ENCODE measurements at regions not wholly inside any gene's neighbourhood (a gene's known extent, or its start where the extent isn't known, plus 50 kb on each side); places are given as distances from the start of the nearest gene placed in this dataset.
"Not testable (repeated sequence)": the region's sequence is repeated elsewhere in the genome, so short reads cannot be mapped to it uniquely, and the experiment has no call there.

DNA sequence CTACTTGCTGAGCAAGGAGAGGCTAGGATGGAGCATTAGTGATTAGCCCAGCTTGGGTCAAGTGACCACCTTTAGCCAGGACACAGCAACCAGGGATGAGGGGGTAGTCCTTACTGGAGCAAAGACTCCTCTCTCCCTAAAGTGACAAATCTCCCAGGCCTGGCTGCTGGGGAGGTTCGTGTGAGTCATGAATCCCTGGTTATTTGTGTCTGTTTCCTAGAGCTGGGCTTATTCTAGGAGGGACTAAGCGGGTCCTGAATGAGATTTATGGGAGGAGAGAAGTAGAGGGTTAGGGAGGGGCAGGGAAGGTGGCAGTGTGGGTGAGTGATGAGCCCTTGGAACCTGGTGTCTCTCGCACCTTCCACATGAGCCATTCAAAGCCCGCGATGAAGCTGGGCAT is 487.3 kb downstream of the TSHZ3 start:
- no peak for DNase-seq

DNA sequence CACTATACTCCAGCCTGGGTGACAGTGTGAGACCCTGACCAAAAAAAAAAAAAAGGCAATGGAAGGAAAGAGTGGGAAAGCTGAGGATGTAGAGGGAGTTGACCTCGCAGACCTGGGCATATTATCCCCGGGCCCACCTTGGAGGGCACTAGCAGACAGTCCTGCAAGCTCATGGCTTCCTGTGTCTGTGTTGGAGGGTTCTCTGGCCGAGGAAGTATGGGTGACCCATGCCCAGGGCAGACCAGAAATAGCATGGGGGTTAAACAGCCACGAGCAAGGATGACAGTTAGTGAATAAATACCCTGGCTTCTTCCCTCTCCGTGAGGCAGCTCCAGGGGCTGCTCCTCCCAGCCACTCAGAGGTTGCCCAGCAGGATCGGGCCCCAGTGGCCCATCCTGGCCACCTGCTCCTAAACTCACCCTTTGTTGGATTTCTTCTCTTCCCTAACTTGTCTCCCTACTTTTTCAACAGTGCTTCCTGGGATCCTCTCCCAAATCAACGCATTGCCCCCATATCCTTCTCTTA is 485.8 kb downstream of the ZNF536 start:
- DNase-seq: no peak

DNA sequence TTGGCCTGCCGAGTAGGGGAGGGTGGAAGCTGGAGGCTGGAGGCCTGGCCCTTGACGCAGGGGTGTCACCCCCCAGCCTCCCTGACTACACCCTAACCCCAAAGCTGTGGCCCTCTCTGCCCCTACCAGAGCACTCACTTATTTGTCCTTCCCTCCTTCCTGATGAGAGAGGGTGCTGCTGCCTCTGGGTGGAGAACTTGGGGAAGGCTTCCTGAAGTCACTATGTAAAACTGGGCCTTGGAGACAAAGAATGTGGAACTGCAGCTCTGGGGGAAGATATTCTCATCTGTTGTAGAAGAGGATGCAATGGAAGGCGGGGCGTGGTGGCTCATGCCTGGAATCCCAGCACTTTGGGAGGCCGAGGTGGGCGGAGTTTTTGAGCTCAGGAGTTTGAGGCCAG is 485.2 kb downstream of the ZNF536 start:
- no peak for DNase-seq

DNA sequence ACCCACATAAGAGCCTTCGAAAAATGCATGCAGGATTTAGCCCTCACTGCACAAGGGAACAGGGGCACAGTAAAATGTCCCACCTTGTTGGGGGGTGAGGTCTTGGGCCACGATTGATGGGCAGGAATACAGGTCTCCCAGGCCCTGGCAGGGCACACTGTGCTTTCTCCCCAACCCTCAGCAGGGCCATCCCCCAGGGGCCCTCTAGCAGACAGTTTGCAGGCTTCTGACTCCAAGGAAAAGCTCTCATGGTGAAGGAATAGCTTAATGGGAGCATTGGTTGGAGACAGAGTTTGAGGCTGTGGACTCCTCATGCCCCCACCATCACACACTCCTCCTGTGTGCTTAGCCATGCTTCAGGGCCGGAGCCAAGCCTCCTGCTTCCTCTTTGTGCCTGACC is 484.6 kb downstream of the ZNF536 start:
- no peak for DNase-seq

DNA sequence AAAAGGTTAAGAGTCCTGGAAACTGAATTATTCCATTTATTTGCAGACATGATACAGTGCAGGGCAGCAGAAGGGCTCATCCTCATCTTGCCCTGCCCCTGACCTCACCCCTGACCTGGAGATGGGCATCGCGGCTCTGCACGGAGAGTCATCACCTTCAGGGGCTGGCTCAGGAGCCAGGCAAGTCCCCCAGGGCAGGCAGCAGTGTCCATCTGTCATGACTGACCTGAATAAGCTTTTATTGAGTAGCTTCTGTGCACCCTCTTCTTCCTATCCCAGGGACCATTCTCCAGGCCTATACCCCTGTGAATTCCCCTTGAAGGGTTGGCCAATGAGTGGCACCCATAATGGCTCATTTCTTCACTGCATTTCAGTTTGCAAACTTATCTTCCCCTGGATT is 484.2 kb downstream of the ZNF536 start:
- DNase-seq: no peak

DNA sequence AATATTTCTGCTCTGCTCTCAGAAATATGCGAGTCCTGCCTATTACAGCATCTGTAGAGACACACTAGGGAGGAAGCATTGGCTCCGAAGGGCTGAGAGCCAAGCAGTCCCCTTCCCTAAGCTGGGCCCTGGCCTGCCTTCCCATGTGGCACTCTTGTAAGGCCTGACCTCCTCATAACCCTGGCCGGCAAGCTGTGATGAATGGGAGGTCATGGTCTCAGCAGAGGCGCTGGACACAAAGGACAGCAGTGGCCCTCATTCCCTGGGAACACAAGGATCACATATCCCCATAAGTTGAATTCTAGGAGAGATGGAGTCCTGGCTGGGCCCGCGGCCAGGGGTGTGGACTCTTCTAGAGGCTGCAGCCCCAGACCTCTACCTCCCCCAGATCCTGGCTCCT is 483.3 kb downstream of the ZNF536 start:
- DNase-seq: no peak

DNA sequence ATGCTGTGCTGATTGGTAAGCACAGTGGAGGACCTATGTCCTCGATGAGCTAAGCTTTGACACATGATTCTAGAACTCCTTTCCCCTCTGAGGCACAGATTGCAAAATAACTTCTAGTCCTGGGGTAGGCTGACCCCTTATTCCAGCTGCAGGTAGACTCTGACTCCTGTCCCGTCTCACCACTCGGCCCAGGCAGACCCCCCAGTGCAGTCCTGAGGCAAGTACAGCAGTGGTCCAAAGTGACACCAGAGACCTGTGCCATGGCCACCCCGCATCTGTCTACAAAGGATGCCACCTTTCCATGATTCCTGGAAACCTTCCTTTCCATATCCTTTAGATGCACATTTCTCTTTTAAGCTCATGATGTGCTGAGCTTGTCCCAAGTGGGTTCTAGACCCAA is 482.5 kb downstream of the ZNF536 start:
- DNase-seq: no peak

DNA sequence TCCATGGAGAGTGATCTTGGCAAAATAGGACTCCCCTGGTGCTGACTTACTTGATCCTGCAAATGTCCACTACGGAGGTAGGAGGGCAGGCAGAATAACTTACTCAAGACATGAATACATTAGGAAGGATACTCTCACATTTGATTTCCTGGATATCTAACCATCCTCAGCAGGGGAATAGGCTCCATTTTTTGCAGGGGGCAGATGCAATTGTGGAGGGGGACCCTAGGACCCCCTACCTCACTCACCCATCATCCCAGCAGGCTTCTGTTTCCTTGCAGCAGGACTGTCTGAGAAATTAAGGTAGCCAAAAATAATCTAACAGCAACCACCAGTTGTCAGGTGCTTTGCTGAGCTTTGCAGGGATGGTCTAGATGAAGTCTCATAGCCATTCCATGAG is 482.0 kb downstream of the ZNF536 start:
- DNase-seq: no peak

DNA sequence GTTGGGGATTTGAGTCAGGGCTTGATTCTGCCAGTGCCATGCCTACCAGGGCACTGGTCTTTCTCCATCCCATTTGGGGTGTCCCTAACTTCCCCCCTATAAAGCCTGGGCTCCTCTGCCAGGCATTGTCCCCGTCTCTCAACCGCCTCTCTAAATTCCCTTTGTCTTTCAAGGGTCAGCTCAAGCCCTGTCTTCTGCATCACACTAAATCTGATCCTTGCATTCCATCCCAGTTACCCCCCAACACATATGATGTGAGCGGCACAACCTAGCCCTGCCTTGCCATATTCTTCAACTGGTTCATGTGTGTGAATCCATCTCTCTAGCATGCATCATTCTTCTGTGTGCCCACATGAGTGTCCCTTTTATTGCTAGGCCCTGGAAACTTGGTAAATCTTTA is 480.9 kb downstream of the ZNF536 start:
- no peak for DNase-seq

DNA sequence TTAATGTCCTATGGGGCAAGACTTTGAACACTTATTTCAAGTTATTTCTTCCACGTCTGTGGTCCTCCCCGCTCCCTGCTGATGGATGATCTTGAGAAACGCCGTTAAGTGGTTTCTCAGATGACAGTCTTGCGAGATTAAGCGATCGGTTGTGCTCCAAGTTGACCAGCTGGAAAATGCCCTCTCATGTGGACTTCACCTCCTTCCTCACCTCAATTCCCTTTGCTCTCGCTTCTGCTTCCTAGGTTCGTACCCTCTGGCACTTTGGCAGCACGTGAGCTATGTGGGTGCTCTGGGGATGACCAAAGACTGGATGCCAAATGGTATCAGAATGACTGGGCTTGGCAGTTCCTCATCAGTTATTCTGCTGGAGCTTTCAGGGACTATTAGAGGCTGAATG is 480.0 kb downstream of the ZNF536 start:
- no peak for DNase-seq

DNA sequence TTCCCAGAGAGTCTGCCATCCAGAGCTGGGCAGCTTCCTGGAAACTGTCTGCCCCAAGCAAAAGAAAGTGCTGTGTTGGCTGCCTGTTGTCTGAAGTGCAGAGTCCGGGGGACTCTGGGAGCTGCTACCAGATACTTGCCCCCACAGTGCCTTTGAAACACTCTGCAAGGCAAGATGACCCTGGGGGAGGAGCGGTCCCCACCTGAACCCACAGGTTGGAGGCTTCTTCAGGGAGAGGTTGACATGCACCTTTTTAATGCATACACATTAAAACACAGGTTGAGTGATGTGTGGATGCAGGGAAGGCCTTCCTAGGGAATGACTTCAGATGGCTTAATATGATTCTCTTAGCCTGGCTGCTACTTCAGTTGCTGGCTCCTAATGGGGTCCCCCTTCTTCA is 479.5 kb downstream of the ZNF536 start:
- DNase-seq: no peak

DNA sequence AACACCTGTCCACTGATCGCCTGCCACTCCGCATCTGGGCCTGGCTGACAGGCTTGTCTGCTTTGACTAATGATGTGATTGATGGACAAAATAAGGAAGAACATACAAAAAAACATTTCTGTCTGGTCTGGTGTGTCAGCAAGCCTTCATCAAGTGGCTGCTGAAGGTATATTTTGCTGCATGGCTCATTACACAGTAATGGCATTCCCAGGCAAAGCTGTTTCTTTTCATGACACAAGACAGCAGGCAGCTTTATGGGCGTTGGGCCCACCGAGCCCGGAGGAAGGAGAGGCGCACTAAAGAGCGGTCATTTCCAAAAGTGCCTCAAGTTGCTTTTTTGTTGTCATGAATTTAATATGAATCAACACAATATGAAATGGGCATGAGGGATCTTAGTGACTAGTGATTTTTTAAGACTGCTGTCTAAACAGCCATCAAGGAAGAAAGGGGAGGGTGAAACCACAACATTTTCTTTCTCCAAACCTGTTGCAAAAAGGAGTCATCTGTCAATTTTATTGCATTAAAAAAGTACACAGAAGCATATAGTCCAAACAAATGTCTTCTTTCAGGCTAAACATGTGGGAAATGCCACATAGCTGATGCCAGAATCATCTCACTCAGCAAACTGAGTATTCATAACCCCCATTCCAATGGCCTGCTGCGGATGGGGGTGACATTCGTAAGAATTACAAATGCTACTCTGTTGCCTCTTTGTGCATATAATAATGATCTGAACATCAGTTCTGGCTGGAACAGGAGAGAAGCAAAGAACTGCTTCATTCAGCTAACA is 476.6 kb downstream of the ZNF536 start:
- DNase-seq: no peak

DNA sequence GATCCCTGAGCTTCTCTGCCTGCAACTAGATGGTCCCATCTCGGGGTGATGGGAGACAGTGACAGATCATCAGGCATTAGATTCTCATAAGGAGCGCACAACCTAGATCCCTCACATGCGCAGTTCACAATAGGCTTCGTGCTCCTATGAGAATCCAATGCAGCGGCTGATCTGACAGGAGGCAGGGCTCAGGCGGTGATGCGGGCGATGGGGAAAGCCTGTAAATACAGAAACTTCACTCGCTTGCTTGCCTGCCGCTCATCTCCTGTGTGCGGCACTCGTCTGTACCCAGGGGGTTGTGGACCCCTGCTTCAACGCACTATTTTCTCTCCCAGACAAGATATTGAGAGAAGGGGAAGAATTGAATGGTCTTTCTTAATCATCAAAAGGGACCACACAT is 473.9 kb downstream of the ZNF536 start:
- no peak for DNase-seq

DNA sequence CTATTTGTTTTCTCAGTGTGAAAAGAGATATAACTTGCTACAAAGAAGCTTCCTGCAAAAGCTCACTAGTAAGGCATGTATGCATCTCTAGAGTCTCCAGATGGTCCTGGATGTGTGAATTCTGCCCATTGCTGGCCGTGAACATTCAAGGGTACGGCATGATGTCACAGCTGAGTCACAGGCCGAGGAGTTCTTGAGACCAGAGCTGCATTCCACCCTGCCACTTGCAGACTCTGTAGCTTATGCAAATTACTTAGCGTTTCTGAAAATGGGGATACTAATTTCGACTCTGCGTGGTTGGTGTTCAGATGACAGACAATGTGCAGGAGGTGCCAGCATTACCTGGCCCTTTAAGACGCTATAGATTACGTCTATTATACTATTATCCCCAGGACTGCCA is 470.7 kb downstream of the ZNF536 start:
- no peak for DNase-seq

DNA sequence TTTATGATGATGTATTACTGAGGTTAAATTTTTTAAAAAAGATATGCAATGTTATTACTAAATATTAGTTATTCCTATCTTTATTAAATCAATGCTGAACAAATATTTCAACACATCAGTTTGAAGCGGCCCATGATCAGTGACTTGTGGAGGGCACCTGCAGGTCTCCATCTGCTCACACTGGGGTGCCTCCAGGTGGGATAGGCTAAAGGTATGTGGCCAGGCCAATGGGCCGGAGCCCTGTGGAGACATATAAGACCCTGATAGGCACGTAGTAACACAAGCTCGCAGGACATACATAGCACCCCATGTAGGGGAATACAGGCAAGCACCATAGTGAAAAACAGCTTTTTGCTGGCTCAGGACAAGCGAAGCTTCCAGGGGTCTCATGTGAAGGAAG is 469.8 kb downstream of the ZNF536 start:
- DNase-seq: no peak

DNA sequence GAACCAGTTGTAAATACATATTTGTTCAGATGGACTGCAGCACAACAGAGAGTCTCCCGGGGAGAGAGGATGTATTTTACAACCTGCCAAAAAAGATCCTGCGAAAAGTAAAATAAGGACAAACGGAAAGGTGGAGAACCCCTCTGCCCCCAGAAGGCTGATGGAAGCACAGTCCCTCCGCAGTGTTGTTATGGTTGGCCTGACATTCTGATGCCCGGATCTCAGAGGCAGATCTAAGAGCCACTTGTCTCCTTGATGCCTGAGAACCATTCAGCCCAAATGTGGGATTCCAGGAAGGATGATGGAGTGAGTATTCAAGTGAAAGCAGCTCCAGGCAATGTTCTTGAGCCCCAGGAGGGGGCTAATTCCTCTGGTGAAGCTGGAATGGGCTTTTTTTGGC is 458.7 kb downstream of the ZNF536 start:
- DNase-seq: no peak

DNA sequence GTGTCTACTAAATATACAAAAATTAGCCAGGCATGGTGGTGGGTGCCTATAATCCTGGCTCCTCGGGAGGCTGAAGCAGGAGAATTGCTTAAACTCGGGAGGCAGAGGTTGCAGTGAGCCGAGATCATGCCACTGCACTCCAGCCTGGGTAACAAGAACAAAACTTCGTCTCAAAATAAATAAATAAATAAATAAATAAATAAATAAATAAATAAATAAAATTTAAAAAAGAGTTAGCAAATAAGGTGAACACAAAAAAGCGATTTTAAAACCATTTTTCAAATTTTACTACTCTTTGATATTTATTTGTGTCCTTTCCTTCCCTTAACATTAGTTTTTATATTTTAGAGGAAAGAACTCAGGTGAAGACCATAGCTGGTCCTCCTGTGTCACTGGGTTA is 453.3 kb downstream of the ZNF536 start:
- DNase-seq: not testable (repeated sequence)

DNA sequence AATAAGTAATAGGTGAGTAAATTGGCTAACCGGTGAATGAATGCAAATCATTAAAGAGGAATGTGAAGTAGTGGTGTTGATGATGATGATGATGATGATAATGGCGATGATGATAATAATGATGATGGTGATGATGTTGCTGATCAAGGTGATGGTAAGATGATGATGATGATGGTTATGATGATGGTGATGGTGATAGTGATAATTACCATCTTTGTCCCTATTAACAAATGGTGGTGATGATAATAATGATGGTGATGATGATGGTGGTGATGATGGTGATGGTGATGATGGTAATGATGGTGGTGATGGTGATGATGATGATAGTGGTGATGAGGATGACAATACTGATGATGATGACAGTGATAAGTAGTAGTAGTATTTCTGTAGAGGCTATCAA is 452.6 kb downstream of the ZNF536 start:
- DNase-seq: no peak

DNA sequence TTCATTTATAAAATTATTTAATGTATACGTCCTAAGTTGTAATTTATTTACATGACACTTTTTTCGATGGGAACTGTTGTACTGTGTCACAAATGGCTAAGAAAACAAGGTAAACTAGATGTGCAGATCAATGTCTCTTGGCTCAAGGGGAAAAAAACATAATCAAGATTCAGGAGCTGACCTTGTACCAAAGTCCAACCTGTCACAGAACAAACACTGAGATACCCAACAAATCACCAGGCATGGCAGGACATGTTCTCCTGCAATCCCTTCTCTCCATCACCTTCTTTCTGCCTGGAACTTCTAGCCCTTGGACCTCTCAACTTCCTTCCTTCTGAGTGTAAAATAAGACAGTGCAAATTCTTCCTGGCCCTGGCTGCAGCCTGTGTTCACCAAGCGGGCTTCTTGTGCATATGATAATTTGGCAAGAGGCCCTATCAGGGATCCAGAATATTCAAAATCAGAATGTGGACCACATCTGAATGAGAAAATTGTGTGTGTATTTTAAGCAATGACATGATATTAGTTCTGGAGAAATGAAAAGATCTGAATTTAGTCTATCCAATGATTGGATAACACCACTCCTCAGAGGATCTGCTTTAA is 445.9 kb downstream of the ZNF536 start:
- no peak for DNase-seq

DNA sequence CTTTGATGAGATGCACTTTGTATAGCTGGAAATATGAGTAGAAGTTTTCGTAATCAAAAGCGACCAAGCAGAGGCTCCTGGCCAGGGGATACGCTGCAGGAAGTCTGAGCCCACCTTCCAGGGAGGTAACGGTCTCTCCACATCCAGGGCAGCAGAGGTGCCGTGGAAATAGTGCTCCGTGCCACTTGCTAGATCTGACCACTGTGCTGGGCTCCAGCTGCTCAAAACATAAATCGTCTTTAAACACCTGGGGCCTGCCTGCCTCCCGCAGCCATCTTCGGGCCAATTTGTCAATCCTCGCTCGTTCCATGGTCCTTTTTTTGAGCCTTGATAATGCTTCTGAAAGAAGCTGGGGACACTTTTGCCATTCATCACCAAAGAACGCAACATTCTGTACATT is 445.0 kb downstream of the ZNF536 start:
- DNase-seq: no peak

DNA sequence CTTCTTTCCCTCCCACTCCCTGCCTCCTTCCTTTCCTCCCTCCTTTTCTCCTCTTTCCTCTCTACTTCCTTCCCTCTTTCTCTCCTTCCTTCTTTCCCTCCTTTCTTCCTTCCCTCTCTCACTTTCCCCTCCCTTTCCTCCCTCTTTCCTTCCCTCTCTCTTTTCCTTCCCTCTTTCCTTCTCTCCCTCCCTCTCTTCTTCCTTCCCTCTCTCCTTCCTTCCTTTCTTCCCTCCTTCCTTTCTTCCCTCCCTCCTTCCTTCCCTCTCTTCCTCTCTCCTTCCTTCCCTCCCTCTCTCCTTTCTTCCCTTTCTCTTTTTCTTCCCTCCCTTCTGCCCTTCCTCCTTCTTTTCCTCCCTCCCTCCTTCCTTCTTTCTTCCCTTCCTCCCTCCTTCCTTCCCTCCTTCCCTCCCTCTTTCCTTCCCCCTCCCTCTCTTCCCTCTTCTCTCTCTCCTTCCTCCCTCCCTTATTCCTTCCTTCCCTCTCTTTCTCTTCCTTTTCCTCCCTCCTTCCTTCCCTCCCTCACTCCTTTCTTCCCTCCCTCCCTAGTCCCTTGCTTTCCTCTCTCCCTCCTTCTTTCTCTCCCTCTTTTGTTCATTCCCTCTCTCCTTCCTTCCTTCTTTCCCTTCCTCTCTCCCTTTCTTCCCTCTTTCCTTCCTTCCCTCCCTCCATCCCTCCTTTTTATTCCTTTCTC is 443.9 kb downstream of the ZNF536 start:
- DNase-seq: no peak

DNA sequence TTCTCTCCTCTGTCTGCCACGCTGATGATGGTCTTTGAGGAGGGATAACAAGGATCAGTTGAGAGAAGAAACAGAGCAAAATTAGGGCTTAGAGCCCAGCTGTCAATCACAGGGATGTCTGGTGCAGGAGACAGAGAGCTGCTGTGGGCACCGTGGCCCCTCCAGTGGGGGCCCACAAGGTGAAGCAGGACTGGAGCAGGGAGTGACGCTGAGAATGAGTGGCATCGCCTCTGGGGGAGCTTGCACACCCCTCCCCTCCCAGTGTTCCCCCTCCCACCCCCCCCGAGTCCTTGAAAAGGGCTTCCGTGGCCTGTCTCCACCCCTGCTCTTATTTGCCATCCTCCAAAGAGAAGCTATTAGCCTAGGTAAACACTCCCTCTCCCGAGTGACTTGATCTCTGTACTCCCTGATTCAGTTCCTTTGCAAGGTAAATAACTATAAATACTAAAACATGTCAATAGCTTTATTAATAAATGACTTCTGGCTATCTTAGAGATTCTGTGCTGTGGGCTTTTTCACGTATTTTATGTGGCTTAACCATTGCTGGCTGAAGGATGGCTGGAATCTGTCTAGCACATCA is 440.0 kb downstream of the ZNF536 start:
- DNase-seq: no peak

DNA sequence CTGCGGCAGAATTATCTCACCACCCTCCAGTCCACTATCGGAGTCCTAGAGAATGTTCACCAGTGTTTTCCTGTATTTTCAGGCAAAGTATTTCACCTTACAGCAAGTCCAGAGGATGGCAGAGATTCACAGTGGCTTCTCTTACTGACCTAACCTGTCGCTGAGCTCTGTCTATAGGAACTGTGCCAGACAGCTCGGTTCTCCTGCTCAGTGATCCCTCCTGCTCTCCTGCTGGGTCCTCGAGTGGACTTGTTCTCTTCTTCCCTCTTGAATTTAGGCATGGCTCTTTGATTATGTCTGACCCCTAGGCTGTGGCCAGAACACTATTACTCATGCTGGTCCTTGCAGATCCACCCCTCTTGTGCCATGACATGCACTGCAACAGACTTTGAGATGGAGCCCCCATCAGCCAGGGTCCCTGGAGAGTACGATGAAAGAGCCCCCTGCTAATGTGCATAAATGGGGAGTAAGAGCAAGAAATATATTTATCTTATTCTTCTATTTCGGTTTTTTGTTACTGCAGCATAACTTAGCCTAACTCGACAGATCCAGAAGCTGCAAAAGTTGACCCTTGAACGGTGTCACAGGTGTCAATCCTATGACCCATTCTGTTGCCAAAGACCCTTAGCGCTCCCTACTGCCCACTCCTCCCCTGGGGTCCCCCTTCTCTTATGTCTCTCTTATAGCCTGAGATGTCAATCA is 439.4 kb downstream of the ZNF536 start:
- DNase-seq: no peak
